ENCODE measurements at regions not wholly inside any gene's neighbourhood (a gene's known extent, or its start where the extent isn't known, plus 50 kb on each side); places are given as distances from the start of the nearest gene placed in this dataset.

DNA sequence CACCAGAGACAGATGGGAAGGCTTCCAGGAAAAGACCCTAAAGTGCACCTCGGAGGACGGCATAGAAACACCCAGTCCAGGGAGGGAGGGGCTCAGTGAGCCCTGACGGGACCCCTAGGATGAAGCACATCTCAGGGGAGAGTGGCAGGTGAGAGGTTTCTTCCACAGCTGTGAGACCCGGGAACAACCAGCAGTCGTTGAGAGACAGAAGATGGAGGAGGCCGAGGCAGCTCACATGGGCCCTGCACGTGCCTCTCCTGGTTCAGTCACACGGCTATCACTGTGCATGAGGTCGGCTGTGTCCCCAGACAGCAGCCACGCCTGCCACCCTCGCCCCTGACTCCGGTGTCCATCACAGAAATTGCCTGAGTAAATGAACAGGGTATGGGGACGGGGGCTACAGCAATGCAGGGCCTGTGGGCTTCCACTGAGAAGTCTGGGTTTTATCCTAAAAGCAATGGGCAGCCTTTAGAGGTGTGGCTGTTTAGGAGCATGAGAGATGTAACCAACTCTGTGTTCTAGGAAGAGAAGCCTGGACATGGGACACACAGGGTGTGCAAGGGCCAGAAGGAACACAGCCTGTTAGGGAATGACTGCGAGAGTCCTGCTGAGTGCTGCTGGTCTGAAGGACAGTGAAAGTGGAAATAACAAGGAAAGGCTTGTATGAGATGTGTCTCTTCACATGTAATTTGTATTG, 102.0 kb downstream of the TMEM18 start:
- no peak for DNase-seq (ENCODE audit: low read depth)

DNA sequence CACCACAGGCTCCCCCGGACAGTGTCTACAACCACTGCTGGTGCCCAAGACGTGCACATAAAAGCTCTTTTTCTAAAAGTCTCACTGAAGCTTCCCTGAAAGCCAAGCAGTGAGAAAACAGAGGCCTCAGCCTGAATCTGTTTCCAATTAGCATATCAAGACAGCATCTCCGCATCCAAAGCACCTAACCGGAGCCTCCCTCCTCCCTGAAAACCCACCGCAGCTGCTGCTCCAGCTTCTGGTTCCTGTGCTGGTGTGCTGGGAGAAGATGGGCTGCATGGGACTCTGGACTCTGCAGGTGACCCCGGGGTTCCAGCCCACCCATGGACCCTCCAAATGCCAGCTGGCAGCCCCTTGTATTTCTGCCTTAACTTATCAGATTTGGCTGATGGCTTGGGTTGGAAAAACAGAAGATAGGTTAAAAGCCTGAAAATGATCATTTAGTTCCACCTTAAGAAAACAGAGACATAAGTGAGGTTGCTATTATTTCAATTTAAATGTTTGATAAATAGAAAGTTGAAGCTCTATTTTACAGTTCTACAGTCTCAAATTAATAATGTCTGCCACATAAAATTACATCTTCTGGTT, 103.3 kb downstream of the TMEM18 start:
- no peak for DNase-seq (ENCODE audit: low read depth)

DNA sequence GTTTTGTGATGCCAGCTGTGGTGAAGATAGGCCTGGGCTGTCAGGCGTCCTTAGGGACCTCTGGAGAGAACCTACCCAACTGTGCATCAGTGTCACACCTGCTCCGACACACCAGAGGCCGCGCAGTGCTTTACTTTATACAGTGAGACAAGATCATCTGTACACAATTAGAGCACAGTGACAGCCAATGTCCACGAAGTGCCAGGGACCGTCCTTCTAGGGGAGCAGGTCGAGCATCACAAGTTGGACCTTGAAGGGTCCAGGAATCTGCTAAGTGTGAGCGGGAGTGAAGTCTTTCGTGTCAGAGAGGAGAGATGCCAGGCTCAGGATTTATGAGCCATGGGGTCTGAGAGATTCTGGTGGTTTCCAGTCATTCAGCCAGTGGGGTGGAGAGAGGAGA, 104.2 kb downstream of the TMEM18 start:
- no peak for DNase-seq (ENCODE audit: low read depth)

DNA sequence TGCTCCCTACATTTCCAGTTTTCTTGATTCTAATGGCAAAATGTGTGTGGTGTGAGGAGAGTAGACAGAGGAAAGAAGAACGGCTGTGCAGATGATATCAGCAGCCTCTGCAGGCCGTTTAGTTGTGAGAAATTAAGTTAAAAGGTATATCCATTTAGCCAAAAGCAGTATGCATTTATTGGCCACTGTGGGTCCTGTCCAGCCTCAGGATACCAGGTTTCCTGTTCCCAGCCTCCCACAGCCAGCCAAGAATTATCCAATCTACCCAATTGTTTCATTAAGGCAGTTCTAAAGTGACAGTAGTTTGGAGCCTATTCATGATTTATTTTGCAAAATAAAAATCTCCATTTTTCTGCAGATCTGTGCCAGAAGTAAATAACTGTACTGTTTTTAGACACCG, 107.5 kb downstream of the TMEM18 start:
- DNase-seq (ENCODE audit: low read depth): no peak

DNA sequence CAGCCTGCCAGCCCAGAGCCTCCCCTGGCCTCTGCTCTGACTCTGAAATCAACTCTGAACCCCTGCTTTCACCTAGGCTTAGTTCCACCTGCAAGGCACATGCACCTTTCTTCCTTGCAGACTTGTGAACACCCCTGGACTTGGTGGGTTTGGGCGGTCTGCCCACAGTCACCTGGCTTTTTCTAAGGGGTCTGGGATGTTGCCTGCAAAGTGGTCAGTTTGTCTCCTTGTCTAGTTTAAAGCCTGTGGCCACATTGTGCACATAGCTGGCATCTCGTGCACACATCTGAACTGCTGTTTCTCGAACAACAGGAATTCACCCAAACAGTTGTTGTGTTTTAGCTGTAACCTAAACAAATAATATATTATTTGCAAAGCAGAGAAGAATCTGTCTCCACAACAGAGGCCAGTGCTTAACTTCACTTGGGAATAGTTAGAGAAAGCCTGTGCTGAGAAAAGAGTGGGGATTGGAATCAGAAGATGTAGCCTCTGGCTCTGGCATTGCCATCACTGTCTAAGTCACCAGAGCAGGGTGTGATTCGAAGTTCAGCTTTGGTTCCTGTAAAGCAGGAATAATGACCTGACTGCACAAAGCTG, 108.5 kb downstream of the TMEM18 start:
- DNase-seq (ENCODE audit: low read depth): no peak

DNA sequence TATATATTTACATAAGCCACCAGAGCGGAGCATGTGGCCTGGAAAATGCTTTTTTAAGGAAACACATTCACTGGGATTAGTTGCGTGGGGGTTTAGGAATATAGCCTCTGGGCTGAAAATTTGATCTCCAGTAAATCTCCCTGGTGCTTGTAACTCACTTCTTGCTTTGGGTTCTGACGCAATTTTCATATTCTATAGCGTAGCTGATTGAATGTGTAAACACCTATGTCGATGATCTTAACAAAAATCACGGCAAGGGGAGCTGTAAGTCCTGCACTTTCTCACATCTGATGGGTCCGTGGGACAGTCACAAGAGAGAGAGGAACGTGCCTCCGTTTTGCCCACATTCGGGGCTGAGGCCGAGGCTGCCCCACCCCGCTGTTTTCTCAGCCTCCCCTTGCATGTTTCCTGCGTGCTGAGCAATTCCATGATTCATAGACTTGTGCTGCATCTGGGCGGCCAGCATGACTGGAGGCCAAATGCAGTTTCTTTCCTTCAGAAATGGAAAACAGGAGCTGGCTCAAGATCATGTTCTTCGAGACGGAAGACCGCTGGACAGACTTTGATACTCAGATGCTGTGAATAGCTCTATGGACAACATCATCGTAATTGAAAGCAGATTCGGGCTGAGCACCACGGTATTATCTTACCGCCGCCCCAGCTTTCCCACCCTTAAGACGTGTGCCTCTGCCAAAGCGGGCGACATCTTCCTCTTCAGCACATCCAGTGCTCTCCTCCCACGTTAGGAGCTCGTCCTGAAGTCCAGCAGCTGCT, 109.2 kb downstream of the TMEM18 start:
- DNase-seq (ENCODE audit: low read depth): peak; percentile 46

DNA sequence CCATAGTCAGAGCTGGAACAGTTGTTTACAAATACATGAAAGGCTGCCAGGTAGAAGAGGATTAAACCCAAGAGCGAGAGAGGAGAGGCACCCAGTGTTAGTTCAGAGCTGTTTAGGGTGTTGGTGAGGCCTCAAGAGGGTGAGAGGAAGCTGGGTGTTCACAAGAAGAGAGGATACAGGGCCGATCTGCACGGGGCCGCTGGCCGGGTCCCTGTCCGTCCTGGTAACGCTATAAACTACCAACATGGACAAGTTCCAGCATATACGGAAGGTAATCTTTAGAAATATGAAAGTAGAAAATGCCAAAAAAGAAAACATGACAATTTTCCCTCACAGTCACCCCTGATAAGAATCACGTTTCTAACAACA, 109.7 kb downstream of the TMEM18 start:
- DNase-seq (ENCODE audit: low read depth): no peak

DNA sequence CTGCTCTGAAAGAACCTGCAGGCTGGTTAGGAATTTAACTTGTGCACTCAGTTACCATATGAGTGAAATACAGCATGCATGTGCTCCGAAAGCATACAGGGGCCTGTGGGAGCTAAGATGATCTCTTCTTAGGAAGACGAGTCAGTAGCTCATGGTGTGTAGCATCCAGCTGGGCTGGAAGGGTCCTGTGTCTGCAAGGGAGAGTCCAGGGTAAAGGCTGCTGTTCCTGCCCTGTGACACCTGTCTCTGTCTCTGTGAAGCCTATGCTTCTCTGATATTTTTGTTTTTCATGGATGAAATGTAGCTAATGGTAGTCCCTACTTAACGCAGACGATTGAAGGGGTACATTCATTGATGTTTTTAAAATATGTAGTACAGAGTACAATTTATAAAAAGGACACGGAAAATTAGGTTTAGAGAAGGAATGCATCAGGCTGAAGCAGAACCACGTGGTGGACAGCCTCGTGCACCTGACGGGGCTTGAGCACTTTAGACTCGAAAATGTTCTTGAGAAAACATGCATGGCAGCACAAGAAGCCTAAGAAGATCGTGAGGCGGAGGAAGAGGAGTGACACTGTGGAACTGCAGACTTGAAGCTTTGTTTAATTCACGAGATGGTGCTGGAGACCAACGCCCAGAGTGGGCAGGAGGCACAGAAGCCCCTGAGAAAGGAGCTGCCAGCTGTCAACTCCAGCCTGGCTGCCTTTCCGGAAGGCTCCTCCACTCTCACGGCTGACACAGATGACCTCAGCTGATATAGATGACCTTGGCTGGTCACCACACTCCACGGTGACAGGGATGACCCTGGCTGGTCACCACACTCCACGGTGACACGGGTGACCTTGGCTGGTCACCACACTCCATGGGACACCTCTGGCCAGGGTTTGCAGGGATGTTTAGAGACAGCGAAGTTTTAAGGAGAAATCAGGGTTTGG, 110.6 kb downstream of the TMEM18 start:
- DNase-seq (ENCODE audit: low read depth): no peak

DNA sequence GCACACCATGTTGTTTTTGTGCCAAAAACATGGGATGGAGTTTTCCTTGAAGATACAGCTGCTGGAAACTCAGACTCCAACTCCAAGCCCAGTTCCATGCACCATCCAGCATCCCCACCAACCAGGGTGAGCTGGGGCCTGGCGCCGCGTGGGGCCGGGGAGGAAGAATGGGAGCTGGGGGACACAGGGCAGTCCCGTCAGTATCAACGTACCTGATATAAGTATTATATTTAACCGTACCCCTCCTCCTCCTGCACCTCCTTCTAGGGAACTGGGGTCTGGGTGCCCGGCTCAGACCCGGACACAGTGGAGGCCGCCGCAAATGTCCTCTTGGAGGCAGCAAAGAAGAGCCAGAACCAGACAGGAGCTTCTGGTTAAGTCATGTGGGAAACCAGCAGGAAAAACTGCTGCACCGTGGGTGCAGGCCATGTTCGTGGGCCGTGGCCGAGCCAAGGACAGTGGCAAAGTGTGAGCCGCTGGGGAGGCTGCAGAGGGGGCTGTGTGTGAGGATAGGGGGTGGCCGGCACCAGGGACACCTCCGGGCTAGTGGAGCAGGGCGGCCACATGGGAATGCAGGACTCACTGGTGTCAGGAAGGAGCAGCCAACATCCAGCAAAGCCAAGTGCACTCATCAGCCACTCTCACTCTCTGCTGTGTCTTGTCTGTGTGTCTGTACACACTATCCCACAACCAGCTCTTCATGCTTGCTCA, 112.6 kb downstream of the TMEM18 start:
- no peak for DNase-seq (ENCODE audit: low read depth)

DNA sequence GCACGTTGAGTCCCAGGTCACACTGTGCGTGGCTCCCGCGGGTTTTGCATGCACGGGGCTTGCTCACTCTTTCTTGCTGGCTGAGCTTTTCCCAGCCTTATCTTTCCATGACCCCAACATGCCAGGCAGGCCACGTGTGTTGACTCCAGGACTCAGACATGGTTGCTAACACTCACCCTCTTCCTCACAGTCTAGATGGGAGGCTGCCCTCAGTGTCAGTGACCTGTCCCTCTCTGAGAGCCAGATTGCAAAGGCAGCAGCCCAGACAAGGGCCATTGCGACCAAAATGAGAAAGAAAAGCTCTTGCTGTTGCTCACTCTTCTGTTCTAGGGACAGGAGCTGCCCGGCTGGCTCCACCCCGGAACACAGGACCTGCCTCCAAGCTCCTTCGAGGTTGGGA, 113.7 kb downstream of the TMEM18 start:
- no peak for DNase-seq (ENCODE audit: low read depth)

DNA sequence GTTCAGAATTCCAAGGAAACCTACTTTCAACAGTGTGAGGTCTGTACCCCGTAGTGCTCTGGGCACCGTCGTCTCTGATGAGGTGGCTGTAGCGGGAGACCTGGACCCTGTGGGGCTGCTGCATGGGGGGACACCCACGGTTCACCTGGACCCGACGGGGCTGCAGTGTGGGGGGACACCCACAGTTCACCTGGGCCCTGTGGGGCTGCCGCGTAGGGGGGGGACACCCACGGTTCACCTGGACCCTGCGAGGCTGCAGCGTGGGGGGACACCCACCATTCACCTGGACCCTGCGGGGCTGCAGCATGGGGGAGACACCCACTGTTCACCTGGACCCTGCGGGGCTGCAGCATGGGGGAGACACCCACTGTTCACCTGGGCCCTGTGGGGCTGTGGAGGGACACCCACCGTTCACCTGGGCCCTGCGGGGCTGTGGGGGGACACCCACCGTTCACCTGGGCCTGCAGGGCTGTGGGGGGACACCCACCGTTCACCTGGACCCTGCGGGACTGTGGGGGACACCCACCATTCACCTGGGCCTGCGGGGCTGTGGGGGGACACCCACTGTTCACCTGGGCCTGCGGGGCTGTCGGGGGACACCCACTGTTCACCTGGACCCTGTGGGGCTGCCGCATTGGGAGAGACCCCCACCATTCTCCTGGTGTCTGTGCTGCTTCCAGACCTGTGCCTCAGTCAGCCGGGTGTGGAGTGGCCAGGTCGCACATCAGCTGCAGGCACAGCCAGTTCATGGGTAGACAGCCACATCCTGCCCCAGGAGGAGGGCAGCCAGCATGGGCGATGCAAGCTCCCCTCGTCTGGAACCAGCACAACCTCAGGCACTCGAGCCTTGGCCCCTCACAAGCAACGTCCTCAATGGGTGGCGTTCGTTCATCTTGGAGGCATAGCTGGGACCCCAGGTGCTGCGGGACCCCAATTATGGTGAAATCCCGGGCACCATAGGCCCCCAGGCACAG, 114.5 kb downstream of the TMEM18 start:
- no peak for DNase-seq (ENCODE audit: low read depth)

DNA sequence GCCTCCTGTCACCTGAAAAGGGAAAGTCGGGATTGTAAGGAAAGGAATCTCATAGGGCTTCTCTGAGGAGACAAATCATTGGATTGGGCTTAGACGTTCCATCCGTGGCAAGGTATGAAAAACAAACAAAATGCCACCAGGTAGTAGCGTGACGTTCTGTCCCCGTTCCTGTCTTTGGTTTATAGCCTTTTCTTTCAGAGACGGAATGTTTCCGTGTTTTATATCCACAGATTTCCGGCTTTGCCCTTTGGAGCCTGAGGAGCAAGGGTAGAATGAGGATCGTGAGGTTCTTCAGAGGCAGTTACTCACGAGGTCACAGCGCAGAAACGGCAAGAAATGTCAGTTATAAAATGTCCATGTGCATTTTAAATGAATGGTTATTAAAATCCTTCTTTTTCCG, 118.3 kb downstream of the TMEM18 start:
- no peak for DNase-seq (ENCODE audit: low read depth)

DNA sequence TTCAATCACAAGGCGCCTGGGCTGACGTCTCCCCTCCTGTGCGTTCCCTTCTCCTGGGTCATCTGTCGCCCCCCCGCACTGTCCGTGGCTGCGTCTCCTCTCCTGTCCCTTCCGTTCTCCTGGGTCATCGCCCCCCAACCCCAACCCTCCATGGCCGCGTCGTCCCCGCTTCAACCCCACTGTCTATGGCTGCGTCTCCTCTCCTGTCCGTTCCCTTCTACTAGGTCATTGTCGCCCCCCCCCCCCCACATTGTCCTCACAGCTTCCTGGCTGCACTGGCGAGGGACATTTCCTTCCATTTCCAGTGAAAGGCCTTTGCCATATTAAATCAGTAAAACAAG, 118.9 kb downstream of the TMEM18 start:
- DNase-seq (ENCODE audit: low read depth): no peak

DNA sequence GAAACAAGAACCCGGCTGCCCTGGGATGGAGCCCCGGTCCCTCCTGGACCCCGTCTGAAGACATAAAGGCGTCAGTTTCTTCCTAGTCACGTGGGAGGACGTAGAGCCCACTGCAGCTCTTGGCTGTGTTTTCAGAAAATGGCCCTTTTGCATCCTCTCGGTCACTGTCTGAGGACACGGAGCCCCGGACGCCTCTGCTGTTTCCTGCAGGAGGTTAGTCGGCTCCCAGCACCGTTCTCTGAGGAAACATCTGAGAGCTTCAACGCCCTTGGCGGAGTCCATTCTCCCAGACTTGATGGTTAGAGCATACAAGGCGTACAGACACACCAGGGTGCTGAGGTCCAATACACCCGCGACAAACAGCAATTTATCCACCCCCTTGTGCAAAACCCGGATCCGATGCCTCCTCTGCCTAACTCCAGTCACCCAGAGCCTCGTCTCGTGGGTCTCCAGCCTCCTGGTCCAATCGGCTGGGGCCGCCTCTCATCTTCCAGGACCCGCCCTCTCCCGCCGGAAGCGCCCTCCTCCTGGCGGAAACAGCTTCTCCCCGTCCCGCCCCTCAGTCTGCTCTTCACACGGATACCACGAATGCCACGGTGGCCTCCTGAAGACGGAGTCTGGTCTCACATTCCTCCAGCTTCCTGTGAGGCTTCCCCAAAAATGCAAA, 119.4 kb downstream of the TMEM18 start:
- no peak for DNase-seq (ENCODE audit: low read depth)

DNA sequence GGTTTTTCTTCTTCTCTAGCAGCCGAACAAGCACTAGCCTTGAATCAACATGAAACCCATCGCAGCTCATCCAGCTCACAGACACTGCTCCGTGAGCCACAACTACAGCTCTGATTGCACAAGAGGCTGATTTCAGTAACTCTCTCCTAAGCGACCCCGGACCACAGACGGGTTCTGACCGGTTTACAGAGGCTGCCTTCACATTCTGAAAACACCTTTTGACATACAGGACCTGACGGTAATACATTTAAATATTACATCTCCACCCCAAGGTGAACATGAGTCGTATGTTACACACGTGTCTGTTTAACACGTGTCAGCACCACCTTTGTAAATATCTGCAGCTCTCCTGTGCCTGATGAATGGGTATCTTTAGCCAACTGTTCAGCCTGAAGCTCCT, 120.7 kb downstream of the TMEM18 start:
- DNase-seq (ENCODE audit: low read depth): no peak

DNA sequence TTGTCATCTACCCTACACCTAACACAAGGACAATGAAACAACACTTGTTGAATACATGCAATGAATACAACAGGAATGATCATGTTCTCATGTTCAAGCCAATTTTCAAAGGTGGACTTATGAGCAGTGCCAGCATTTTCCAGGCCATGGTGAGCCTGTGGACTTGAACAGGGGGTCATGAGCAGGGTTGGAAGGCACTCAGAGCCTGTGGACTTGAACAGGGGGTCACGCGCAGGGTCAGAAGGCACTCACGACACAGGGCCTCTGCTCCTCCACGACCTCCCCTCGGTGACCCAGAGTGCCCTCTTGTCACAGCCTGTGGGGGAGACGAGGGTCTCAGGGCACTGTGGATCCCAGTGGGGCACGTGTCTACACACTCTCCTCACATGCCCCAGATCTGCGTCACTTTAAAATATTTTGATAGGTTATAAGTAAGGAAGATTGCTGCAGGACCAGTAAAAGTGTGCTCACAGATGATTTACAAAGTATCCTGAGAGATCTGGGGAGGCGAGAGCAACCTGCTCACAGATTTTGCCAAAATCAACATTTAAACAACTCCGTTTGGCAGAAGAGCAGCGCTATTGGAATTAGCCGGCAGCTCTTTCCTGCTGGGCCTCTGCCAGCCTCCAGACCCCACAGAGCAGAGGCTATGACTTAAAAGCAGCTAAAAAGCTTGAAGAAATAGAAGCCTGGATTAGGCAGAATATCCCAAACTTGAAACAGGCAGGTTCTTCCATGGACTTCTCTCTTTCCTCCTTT, 121.9 kb downstream of the TMEM18 start:
- no peak for DNase-seq (ENCODE audit: low read depth)

DNA sequence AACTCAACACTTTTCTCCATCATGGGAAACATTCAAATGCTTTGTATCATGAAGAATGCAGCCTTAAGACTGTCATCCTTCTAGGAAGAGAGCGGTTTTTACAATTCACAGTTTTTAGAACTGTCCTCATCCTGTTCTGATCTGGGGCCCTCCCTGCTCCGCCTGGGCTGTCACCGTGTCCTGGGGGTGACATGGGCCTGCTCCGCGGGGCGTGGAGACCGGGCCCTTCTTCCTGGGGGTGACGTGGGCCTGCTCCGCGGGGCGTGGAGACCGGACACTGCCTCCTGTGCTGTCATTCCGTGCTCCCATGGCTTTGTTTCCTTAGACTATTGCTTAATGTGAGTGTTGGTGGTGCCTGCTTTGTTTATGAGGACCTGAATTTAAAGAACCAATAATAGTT, 122.8 kb downstream of the TMEM18 start:
- no peak for DNase-seq (ENCODE audit: low read depth)

DNA sequence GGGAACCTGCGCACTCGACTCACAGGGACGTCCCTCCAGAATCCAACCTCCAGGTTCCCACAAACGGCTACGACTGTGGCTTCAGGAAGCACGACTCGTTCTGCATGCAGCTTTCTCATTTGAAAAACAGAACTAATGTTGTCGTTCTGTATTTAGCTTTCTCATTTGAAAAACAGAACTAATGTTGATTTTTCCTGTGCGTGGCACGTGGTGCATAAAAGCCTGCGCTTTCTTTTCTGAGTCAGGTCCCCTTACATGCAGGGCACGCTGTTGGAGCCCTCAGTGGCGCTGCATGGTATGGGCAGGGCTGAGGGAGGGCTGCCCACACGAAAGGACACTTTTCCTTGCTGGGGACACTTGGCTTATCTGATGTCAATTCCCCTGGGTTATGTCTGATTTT, 124.3 kb downstream of the TMEM18 start:
- DNase-seq (ENCODE audit: low read depth): no peak

DNA sequence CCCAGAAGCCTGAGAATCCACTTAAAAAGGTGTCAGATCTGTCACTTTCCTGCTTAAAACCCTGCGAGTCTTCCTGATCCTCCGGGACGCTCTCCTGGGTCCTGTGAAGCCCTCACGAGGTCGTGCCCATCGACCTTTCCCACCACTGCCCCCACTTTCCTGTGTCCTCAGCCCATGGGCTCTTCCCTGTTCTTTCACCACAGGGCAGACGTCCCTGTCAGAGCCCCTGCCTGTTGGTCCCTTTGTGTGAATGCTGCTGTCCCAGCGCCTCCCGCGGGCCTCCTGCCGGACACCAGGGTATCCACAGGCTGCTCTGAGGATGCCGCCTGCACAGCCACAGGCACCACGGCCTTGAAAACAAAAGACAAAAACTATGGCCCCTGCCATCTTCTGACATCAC, 125.6 kb downstream of the TMEM18 start:
- no peak for DNase-seq (ENCODE audit: low read depth)
